Omental fat pad (tissue), 3 donors: ENCODE measurements at regions not wholly inside any gene's neighbourhood (a gene's known extent, or its start where the extent isn't known, plus 50 kb on each side); places are given as distances from the start of the nearest gene placed in this dataset. TPM values are rescaled to one million over a fixed set of nuclear protein-coding genes. Genes with fewer than 3 reads are reported as not detected.
"Not testable (repeated sequence)": the region's sequence is repeated elsewhere in the genome, so short reads cannot be mapped to it uniquely, and the experiment has no call there.

Source experiments
- ATAC-seq: fragments of 150-250 bp; one replicate; pipeline ENCODE4 v1.9.1; 2016; ENCODE audit warnings: mild to moderate bottlenecking, moderate library complexity; ENCODE audit not compliant: low FRiP score
- DNase-seq: peaks from one replicate; pipeline ENCODE4 v3.0.0-alpha.2; 2019; ENCODE audit warnings: low spot score
- CTCF ChIP-seq, 3 donors: fragments of 450-650 bp; IDR thresholded peaks; one replicate each; pipeline ENCODE4 v1.5.1; 2016 to 2017; ENCODE audit warnings: antibody characterized with exemption in 3 of 3, mild to moderate bottlenecking in 3 of 3, moderate library complexity in 2 of 3
- small RNA-seq: library from RNA; depleted of rRNA; stranded (forward); fragments of <200 nt; gene quantifications from one replicate; pipeline ENCODE3, GENCODE V24; 2016

- no peak for TF ChIP-seq CTCF (IDR thresholded peaks at IDR 0.05)
- DNase-seq (no peak), ATAC-seq (peak; percentile 58)
Measured at GRCh38 chr21:15669247-15669646, 60.5 kb upstream of the USP25 start.

- TF ChIP-seq CTCF (IDR thresholded peaks at IDR 0.05) = no peak
- ATAC-seq (no peak), DNase-seq (no peak)
Measured at GRCh38 chr21:15671188-15671587, 58.6 kb upstream of the USP25 start.

GRCh38 chr21:15672578-15672977 lies 57.2 kb upstream of the USP25 start:
- ATAC-seq, DNase-seq: not testable (repeated sequence)

- DNase-seq = no peak
- TF ChIP-seq CTCF (IDR thresholded peaks at IDR 0.05) = no peak
- no peak for ATAC-seq
Measured at GRCh38 chr21:15676935-15677334, 52.8 kb upstream of the USP25 start.

GRCh38 chr21:15679630-15680029 lies 50.2 kb upstream of the USP25 start:
- no peak for DNase-seq
- TF ChIP-seq CTCF (IDR thresholded peaks at IDR 0.05) = no peak
- no peak for ATAC-seq

Small RNAs in the stretch of these regions (small RNA-seq; reads per million reads assigned to genes)
- gene AF246928.1 (not detected), gene CYCSP42 (not detected), gene RNU6-1326P (not detected)
